Ishikawa (cell line): ENCODE measurements at regions not wholly inside any gene's neighbourhood (a gene's known extent, or its start where the extent isn't known, plus 50 kb on each side); places are given as distances from the start of the nearest gene placed in this dataset.

Experiments
- CEBPB ChIP-seq: IDR thresholded peaks from 2 replicates; pipeline ENCODE4 v1.6.1; 2012
- CREB1 ChIP-seq: IDR thresholded peaks from 2 replicates; pipeline ENCODE4 v1.6.1; 2012; ENCODE audit warnings: low read depth
- EGR1 ChIP-seq: IDR thresholded peaks from 2 replicates; pipeline ENCODE4 v1.6.1; 2012
- EP300 ChIP-seq: IDR thresholded peaks from 2 replicates; pipeline ENCODE4 v1.6.1; 2012; ENCODE audit warnings: borderline replicate concordance
- FOXM1 ChIP-seq: IDR thresholded peaks from 2 replicates; pipeline ENCODE4 v1.6.1; 2012; ENCODE audit warnings: low read depth, borderline replicate concordance
- MAX ChIP-seq: IDR thresholded peaks from 2 replicates; pipeline ENCODE4 v1.6.1; 2012
- NFIC ChIP-seq: IDR thresholded peaks from 2 replicates; pipeline ENCODE4 v1.6.1; 2012
- RAD21 ChIP-seq: IDR thresholded peaks from 2 replicates; pipeline ENCODE4 v1.6.1; 2012; ENCODE audit warnings: low read depth
- REST ChIP-seq: IDR thresholded peaks from 2 replicates; pipeline ENCODE4 v1.6.1; 2012; ENCODE audit warnings: low read depth, mild to moderate bottlenecking
- TAF1 ChIP-seq: IDR thresholded peaks from 2 replicates; pipeline ENCODE4 v1.6.1; 2012; ENCODE audit warnings: low read depth, mild to moderate bottlenecking
- TCF12 ChIP-seq: IDR thresholded peaks from 2 replicates; pipeline ENCODE4 v1.6.1; 2012; ENCODE audit warnings: low read depth
- TEAD4 ChIP-seq: IDR thresholded peaks from 2 replicates; pipeline ENCODE4 v1.6.1; 2012
- USF1 ChIP-seq: IDR thresholded peaks from 2 replicates; pipeline ENCODE4 v1.6.1; 2012
- YY1 ChIP-seq: IDR thresholded peaks from 2 replicates; pipeline ENCODE4 v1.6.1; 2012; ENCODE audit warnings: low read depth
- ZBTB7A ChIP-seq: IDR thresholded peaks from 2 replicates; pipeline ENCODE4 v1.6.1; 2012; ENCODE audit warnings: low read depth

GRCh38 chr5:143567583-143568504 lies 164.4 kb upstream of the NR3C1 start:
- TF ChIP-seq ZBTB7A (no peak), MAX (no peak)

GRCh38 chr5:143566139-143566538 lies 162.7 kb upstream of the NR3C1 start:
- TF ChIP-seq MAX, result no peak
- TF ChIP-seq EGR1, result no peak
- no peak for TF ChIP-seq USF1
- TF ChIP-seq REST, result no peak
- no peak for TF ChIP-seq TEAD4
- no peak for TF ChIP-seq CEBPB
- no peak for TF ChIP-seq CREB1
- no peak for TF ChIP-seq ZBTB7A
- TF ChIP-seq TCF12, result no peak
- no peak for TF ChIP-seq RAD21
- no peak for TF ChIP-seq FOXM1
- TF ChIP-seq EP300, result no peak
- TF ChIP-seq YY1, result no peak
- no peak for TF ChIP-seq NFIC
- no peak for TF ChIP-seq TAF1

- no peak for TF ChIP-seq FOXM1
- TF ChIP-seq CEBPB, result no peak
- TF ChIP-seq CREB1, result no peak
- no peak for TF ChIP-seq RAD21
- TF ChIP-seq TCF12, result no peak
- no peak for TF ChIP-seq EGR1
- TF ChIP-seq REST, result no peak
- TF ChIP-seq YY1, result no peak
- TF ChIP-seq ZBTB7A, result no peak
- no peak for TF ChIP-seq MAX
- no peak for TF ChIP-seq TAF1
- no peak for TF ChIP-seq TEAD4
Observed at GRCh38 chr5:143564417-143564816, 160.9 kb upstream of the NR3C1 start.

GRCh38 chr5:143562935-143563334 lies 159.4 kb upstream of the NR3C1 start:
- TF ChIP-seq USF1 (no peak), NFIC (no peak), FOXM1 (no peak), EGR1 (no peak), TEAD4 (no peak), RAD21 (no peak), REST (no peak), TCF12 (no peak), YY1 (no peak), CEBPB (no peak), TAF1 (no peak), EP300 (no peak)
